Vagina (tissue), 2 donors: ENCODE measurements at regions not wholly inside any gene's neighbourhood (a gene's known extent, or its start where the extent isn't known, plus 50 kb on each side); places are given as distances from the start of the nearest gene placed in this dataset.

Source experiments
- DNase-seq, 2 donors: peaks; one replicate each; pipeline ENCODE4 v3.0.0-alpha.2; 2017; ENCODE audit errors: extremely low spot score in 2 of 2
- H3K27ac ChIP-seq: fragments of 200-600 bp; sonication (generic); one replicate; pipeline ENCODE4 v1.5.1; 2019
- H3K27me3 ChIP-seq: fragments of 200-600 bp; sonication (generic); one replicate; pipeline ENCODE4 v1.5.1; 2019
- H3K36me3 ChIP-seq, 2 donors: fragments of 200-600 bp; sonication (generic); one replicate each; pipeline ENCODE4 v1.5.1; 2017 to 2019
- H3K4me1 ChIP-seq: fragments of 200-600 bp; sonication (generic); one replicate; pipeline ENCODE4 v1.5.1; 2019
- H3K4me3 ChIP-seq, 2 donors: fragments of 200-600 bp; sonication (generic); 1 replicate in 1 of 2; 2 replicates in 1 of 2; pipeline ENCODE4 v1.5.1; 2016 to 2019
- H3K9me3 ChIP-seq: fragments of 200-600 bp; sonication (generic); one replicate; pipeline ENCODE4 v1.5.1; 2019
- CTCF ChIP-seq, 3 experiments: fragments of 450-650 bp in 2 of 3; fragments of 200-600 bp in 1 of 3; sonication (generic) in 1 of 3; IDR thresholded peaks; one replicate each; pipeline ENCODE4 v1.5.1; 2017 to 2019; ENCODE audit warnings: antibody characterized with exemption in 3 of 3, mild to moderate bottlenecking in 2 of 3, moderate library complexity in 2 of 3
- POLR2A ChIP-seq, 2 donors: fragments of 450-650 bp; IDR thresholded peaks; one replicate each; pipeline ENCODE4 v1.6.1; 2017; ENCODE audit warnings: antibody characterized with exemption in 2 of 2, mild to moderate bottlenecking in 2 of 2, moderate library complexity in 2 of 2
- POLR2AphosphoS5 ChIP-seq, 2 donors: sonication (generic); formaldehyde crosslinking; IDR thresholded peaks; one replicate each; pipeline ENCODE4 v1.9.0; 2017; ENCODE audit warnings: antibody characterized with exemption in 2 of 2, mild to moderate bottlenecking in 2 of 2, low read depth in 1 of 2; ENCODE audit not compliant: insufficient read depth in 1 of 2
- intact Hi-C: fragments of 100-400 bp; cut with DNase I; formaldehyde crosslinking; loops from one replicate; pipeline ENCODE4 v1.15.1; 2023

- Histone ChIP-seq H3K36me3 (no peaks in the 10 kb centered on the region), H3K9me3 (no peaks in the 10 kb centered on the region), H3K4me3 (no peak overlapping the region), H3K4me1 (no peaks in the 10 kb centered on the region), H3K27me3 (no peaks in the 10 kb centered on the region), H3K27ac (no peak overlapping the region)
- DNase-seq: no peak
- no peak for TF ChIP-seq POLR2AphosphoS5 (IDR thresholded peaks at IDR 0.05; ENCODE audit: insufficient read depth in 1 of 2, low read depth in 1 of 2)
- TF ChIP-seq POLR2A (IDR thresholded peaks at IDR 0.05): no peak
- TF ChIP-seq CTCF (IDR thresholded peaks at IDR 0.05): no peak
- intact Hi-C loops: no loop called here
These were observed 907.1 kb downstream of the MAT2B start for GRCh38 chr5:164412531-164412930.

GRCh38 chr5:164420161-164420560 is 914.7 kb downstream of the MAT2B start:
- Histone ChIP-seq H3K4me1 (no peaks in the 10 kb centered on the region), H3K27ac (no peak overlapping the region), H3K9me3 (no peaks in the 10 kb centered on the region), H3K36me3 (no peaks in the 10 kb centered on the region), H3K27me3 (no peaks in the 10 kb centered on the region), H3K4me3 (no peak overlapping the region)
- TF ChIP-seq POLR2AphosphoS5 (IDR thresholded peaks at IDR 0.05; ENCODE audit: insufficient read depth in 1 of 2, low read depth in 1 of 2) (no peak), POLR2A (IDR thresholded peaks at IDR 0.05) (no peak), CTCF (IDR thresholded peaks at IDR 0.05) (no peak)
- no peak for DNase-seq
- intact Hi-C loops: no loop called here

- intact Hi-C loops: no loop called here
- no peak for TF ChIP-seq POLR2A (IDR thresholded peaks at IDR 0.05)
- Histone ChIP-seq H3K36me3 (no peaks in the 10 kb centered on the region), H3K4me1 (no peaks in the 10 kb centered on the region), H3K4me3 (no peak overlapping the region), H3K27me3 (no peaks in the 10 kb centered on the region), H3K27ac (no peak overlapping the region), H3K9me3 (no peaks in the 10 kb centered on the region)
- DNase-seq: no peak
These were observed 917.0 kb downstream of the MAT2B start for GRCh38 chr5:164422400-164422799.

- H3K4me1 ChIP-seq: no peaks in the 10 kb centered on the region
- no peaks in the 10 kb centered on the region for H3K9me3 ChIP-seq
- H3K4me3 ChIP-seq: no peak overlapping the region
- no peak for TF ChIP-seq CTCF (IDR thresholded peaks at IDR 0.05)
- TF ChIP-seq POLR2AphosphoS5 (IDR thresholded peaks at IDR 0.05; ENCODE audit: insufficient read depth in 1 of 2, low read depth in 1 of 2): no peak
- no peak for TF ChIP-seq POLR2A (IDR thresholded peaks at IDR 0.05)
- no peaks in the 10 kb centered on the region for H3K27me3 ChIP-seq
- intact Hi-C loops: no loop called here
- H3K27ac ChIP-seq: no peak overlapping the region
- no peak for DNase-seq
- H3K36me3 ChIP-seq: no peaks in the 10 kb centered on the region
These were observed 926.4 kb downstream of the MAT2B start for GRCh38 chr5:164431634-164432304.

GRCh38 chr5:164433106-164433870 is 927.9 kb downstream of the MAT2B start:
- H3K9me3 ChIP-seq: no peaks in the 10 kb centered on the region
- H3K27me3 ChIP-seq: no peaks in the 10 kb centered on the region
- no peaks in the 10 kb centered on the region for H3K36me3 ChIP-seq
- no peak overlapping the region for H3K27ac ChIP-seq
- intact Hi-C loops: no loop called here
- no peaks in the 10 kb centered on the region for H3K4me1 ChIP-seq
- TF ChIP-seq POLR2AphosphoS5 (IDR thresholded peaks at IDR 0.05; ENCODE audit: insufficient read depth in 1 of 2, low read depth in 1 of 2): no peak
- no peak for TF ChIP-seq POLR2A (IDR thresholded peaks at IDR 0.05)
- TF ChIP-seq CTCF (IDR thresholded peaks at IDR 0.05): no peak
- H3K4me3 ChIP-seq: no peak overlapping the region
- no peak for DNase-seq
